C1 segment of cervical spinal cord (tissue), 14 donors: ENCODE measurements at regions not wholly inside any gene's neighbourhood (a gene's known extent, or its start where the extent isn't known, plus 50 kb on each side); places are given as distances from the start of the nearest gene placed in this dataset.

ENCODE experiments used
- DNase-seq, 14 donors: peaks; one replicate each; lab custom pipeline; 2025; lab: John Stamatoyannopoulos, UW

GRCh38 chr3:30260762-30261161 is 345.6 kb upstream of the TGFBR2 start:
- DNase-seq: no peak

GRCh38 chr3:30263238-30263924 is 343.0 kb upstream of the TGFBR2 start:
- DNase-seq: no peak

- no peak for DNase-seq
Measured at GRCh38 chr3:30263925-30264313, 342.5 kb upstream of the TGFBR2 start.

DNA sequence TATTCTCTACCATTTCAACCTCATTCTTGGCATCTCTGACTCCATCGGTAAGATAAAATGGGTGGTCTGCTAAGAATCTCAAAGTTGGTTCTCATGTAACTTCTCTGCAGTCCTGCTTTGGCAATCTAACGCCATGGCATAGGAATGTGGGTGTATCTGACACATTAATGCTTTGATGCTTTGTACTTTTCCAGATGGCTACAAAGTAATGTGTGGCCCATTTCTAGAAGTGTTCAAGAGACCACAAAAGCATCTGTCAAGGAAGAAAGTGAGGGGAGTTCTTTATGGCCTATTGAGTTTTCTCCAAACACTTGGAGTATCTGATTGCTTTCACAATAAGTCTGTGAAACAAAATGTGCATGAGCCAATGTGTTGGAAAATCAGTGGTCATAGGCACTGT is 339.9 kb upstream of the TGFBR2 start:
- DNase-seq: no peak

DNA sequence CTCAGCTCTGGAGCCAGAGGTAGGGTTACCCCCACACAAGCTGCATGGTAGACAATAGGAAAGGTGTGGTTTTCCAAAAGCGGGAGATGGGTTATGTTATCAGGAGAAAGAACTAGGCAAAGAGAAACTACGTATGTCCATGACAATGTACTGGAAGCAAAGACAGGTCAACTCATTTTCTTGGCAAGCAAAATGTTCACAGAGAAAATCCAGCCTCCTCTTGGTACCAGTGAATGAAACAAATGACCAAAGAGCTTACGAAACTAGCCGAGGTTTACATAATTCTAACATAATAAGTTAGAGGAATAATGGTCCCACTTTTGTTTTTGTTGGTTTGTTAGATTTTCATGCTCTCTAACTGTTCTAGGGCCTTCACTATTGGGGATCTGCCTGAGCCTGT is 338.1 kb upstream of the TGFBR2 start:
- DNase-seq: no peak

- DNase-seq: no peak
Measured at GRCh38 chr3:30269751-30270445, 336.5 kb upstream of the TGFBR2 start.

- DNase-seq: no peak
Measured at GRCh38 chr3:30271781-30272180, 334.6 kb upstream of the TGFBR2 start.

- DNase-seq: no peak
Measured at GRCh38 chr3:30273304-30274072, 332.9 kb upstream of the TGFBR2 start.

GRCh38 chr3:30277494-30277893 is 328.9 kb upstream of the TGFBR2 start:
- DNase-seq: no peak

- no peak for DNase-seq
Measured at GRCh38 chr3:30281526-30281925, 324.9 kb upstream of the TGFBR2 start.

- no peak for DNase-seq
Measured at GRCh38 chr3:30282154-30282696, 324.2 kb upstream of the TGFBR2 start.

DNA sequence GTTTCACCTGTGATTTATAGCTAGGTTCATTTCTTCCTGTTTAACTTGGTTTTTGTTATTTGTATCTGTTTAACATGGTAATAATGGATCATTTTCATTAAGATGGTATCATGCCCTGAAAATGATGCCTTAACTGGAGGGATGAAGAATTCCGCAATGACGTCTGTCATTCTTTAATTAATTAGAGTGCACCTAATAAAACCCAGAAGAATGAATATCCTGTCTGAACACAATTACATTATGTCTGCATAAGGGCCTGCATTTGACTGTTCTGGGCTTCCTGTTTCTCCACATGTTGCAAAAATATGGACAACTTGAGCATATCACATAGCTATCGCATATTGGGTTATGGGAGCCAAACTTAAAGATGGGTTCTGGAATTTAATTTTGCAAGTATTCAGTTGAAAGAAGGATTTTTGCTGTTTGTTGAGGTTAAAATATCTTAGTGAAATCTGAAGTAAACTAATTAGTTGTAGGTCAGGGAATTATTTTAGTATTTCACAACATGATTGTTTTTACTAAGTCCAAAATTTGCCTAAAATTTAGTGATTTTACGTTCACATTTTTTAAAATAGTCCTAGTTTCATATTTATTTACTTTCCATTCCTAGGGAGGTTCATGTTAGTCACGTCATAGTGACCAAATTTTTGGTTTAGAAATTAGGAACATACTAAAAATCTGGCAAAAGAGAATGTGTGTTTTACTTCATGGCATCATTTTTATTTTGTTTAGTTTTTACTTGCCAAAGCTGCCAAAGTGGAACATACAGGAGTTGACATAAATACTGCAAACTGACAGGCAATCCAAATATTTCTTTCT is 321.0 kb upstream of the TGFBR2 start:
- no peak for DNase-seq

DNA sequence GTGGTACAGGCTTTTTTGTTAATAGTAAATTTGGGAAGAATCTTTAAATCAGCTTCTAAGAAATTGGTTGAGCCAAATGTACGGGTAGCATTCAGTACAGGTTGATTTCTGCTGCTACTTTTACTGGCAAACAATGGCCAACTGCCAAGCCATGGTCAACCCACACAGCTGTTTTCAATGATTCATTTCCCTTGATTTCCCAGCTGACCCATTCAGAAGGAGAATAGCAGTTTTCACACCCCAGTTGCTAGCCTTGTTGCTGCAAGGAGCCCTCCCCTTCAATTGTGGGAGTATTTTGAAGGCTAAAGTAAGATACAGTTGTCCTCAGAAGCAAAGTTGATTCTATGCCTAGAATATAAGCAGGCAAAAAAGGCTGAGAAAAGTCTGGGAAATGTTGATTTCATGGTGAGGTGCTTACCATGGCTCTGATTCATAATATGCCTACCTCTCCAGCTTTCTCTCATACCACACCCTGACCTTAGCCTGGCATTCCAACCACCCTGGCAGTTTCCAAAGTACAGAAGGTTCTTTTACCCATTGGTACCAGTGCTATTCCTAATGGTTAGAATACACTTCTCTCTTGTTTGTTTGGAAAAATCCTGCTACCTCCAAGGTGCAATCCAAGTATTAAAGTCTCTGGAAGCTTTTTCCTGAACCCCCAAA is 320.3 kb upstream of the TGFBR2 start:
- peak in 4 of 14 donors; percentile 0 to 31 (median 8) for DNase-seq

DNA sequence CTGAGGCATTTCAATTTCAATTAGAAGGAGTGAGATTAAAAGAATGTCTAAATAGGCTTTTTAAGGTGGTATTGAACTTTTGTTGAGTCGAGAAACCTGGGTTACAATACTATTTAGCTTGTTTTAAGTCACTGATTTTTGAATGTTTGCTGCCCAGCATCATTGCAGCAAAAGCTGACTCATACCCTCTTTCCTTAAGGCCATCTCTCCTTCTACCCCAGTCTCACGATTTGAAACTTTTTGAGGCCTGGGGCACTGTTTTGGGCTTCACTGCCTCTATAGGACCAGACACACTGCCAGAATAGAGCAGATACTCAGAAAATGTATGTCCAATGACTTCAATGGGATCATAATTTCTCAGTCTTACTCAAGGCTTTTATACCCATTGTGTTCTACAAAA is 319.6 kb upstream of the TGFBR2 start:
- no peak for DNase-seq

DNA sequence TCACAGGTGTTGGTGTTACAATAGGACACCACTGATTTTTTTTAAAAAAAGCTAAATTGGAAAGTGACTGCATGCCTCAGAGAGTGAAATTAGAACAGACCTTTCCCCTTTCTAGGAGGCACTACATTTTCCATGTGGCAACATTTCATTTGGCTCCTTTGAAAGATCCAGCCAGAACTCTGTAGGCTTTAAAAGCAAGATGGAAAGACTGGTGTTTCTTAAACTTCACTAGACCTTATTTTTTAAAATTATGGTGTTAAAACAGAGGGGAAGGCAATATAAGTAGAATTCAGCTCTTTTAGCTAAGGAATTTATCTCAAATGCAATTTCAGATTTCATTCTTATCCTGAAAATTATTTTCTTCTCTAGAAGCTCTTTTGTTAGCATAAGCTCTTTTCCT is 317.6 kb upstream of the TGFBR2 start:
- no peak for DNase-seq

DNA sequence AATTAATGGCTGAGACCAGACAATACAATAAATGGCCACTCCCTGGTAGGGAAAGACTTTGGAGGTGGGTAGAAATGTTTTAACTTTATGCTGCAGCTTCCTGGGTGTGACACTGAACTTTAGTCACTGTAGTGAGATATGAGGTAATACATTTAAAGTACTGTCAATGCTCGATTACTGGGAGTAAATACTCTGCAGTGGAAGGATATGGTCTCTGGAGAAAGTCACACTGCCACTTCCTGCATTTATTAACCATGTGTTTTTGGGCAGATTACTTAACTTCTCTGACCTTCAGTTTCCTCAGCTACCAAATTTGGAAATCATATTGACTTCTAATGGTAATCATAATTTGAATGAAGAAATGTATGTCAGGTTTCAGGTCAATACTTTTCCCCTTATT is 317.1 kb upstream of the TGFBR2 start:
- DNase-seq: no peak

DNA sequence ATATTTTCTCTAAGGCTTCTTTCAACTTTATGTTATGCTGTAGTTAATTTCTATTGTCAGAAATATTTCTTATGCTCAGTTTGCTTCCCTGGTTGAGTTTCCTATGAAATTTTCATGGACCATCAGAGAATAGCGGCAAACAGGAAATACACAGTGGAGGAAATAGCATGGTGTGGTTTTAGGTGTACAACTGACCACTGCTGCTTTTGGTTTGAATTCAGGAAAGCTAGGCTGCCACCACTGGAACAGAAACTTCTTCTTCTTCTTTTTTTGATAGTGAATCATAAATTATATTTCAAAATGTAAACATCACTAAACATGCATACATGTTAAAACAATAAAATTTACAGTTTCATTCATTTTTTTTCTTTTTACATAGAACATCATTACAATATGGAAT is 316.6 kb upstream of the TGFBR2 start:
- DNase-seq: no peak

DNA sequence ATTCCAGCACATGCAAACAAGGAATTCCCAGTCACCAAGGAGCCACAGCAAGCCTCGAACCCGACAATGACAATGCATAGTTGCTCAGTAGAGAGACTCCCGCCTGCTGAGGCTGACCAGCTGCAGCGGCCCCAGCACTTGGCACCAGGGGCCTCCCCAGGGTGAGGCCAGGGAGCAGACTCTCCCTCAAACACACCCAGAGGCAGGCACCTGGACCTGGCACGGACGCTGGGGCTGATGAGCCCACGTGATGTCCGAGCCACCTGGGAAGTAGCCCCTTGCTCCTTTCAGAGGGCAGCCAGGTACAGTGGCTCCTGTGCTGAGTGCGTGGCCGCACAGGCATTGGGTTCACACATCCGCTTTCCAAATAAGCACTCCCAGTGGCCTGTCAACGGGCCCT is 315.9 kb upstream of the TGFBR2 start:
- DNase-seq: no peak

- no peak for DNase-seq
Measured at GRCh38 chr3:30292192-30292893, 314.1 kb upstream of the TGFBR2 start.

- no peak for DNase-seq
Measured at GRCh38 chr3:30293621-30294240, 312.7 kb upstream of the TGFBR2 start.
